MM.1S (cell line): ENCODE measurements at regions not wholly inside any gene's neighbourhood (a gene's known extent, or its start where the extent isn't known, plus 50 kb on each side); places are given as distances from the start of the nearest gene placed in this dataset.

ENCODE experiments used
- DNase-seq: peaks from one replicate; pipeline ENCODE4 v3.0.0-alpha.2; 2015
- H2AFZ ChIP-seq: fragments of 300-600 bp; sonication (generic); 2 replicates; pipeline ENCODE4 v1.6.0; 2016; ENCODE audit warnings: antibody characterized with exemption, low read length
- H3F3A ChIP-seq: fragments of 300-600 bp; sonication (generic); 2 replicates; pipeline ENCODE4 v1.6.1; 2016; ENCODE audit warnings: mild to moderate bottlenecking, antibody characterized with exemption, low read length, moderate library complexity, mixed read lengths; ENCODE audit not compliant: insufficient read depth
- H3K27ac ChIP-seq: fragments of 300-600 bp; sonication (generic); 2 replicates; pipeline ENCODE4 v1.5.1; 2016; ENCODE audit warnings: mild to moderate bottlenecking, low read length
- H3K27me3 ChIP-seq: fragments of 300-600 bp; sonication (generic); replicated peaks from 2 replicates; pipeline ENCODE4 v1.6.0; 2016; ENCODE audit warnings: low read length; ENCODE audit not compliant: insufficient read depth
- H3K36me3 ChIP-seq: fragments of 300-600 bp; sonication (generic); replicated peaks from 2 replicates; pipeline ENCODE4 v1.6.1; 2016; ENCODE audit warnings: mild to moderate bottlenecking, low read length, mixed read lengths; ENCODE audit not compliant: insufficient read depth
- H3K4me1 ChIP-seq: fragments of 300-600 bp; sonication (generic); 2 replicates; pipeline ENCODE4 v1.6.1; 2016; ENCODE audit warnings: low read length, mixed read lengths
- H3K4me2 ChIP-seq: fragments of 300-600 bp; sonication (generic); 2 replicates; pipeline ENCODE4 v1.6.0; 2016; ENCODE audit warnings: low read depth, low read length
- H3K4me3 ChIP-seq: fragments of 300-600 bp; sonication (generic); 2 replicates; pipeline ENCODE4 v1.5.1; 2016; ENCODE audit warnings: low read length, mixed read lengths
- H3K79me2 ChIP-seq: fragments of 300-600 bp; sonication (generic); 2 replicates; pipeline ENCODE4 v1.6.1; 2016; ENCODE audit warnings: mixed run types, low read length, mixed read lengths
- H3K9ac ChIP-seq: fragments of 300-600 bp; sonication (generic); 2 replicates; pipeline ENCODE4 v1.6.1; 2016; ENCODE audit warnings: low read length, mixed read lengths
- H3K9me2 ChIP-seq: fragments of 300-600 bp; sonication (generic); replicated peaks from 2 replicates; pipeline ENCODE4 v1.6.1; 2016; ENCODE audit warnings: mild to moderate bottlenecking, low read length, mixed read lengths; ENCODE audit not compliant: insufficient read depth
- H3K9me3 ChIP-seq: fragments of 300-600 bp; sonication (generic); replicated peaks from 2 replicates; pipeline ENCODE4 v1.6.1; 2016; ENCODE audit warnings: mild to moderate bottlenecking, low read length, mixed read lengths; ENCODE audit not compliant: insufficient read depth
- H4K20me1 ChIP-seq: fragments of 300-600 bp; sonication (generic); 2 replicates; pipeline ENCODE4 v1.6.1; 2016; ENCODE audit warnings: mild to moderate bottlenecking, low read length, moderate library complexity, mixed read lengths; ENCODE audit not compliant: insufficient read depth
- EZH2 ChIP-seq: fragments of 300-600 bp; sonication (generic); optimal IDR thresholded peaks from 2 replicates; pipeline ENCODE3; 2017; ENCODE audit warnings: low read depth, mild to moderate bottlenecking, antibody characterized with exemption, low read length, mixed read lengths
- EZH2phosphoT487 ChIP-seq: fragments of 300-600 bp; sonication (generic); IDR thresholded peaks from 2 replicates; pipeline ENCODE4 v1.6.1; 2018; ENCODE audit warnings: antibody characterized with exemption, low read length
- TF ChIP-seq, protein P1 (sequence below): fragments of 300-600 bp; sonication (generic); IDR thresholded peaks from 2 replicates; pipeline ENCODE4 v1.5.1; 2016; ENCODE audit warnings: antibody characterized with exemption, low read length, mixed read lengths

DNA sequence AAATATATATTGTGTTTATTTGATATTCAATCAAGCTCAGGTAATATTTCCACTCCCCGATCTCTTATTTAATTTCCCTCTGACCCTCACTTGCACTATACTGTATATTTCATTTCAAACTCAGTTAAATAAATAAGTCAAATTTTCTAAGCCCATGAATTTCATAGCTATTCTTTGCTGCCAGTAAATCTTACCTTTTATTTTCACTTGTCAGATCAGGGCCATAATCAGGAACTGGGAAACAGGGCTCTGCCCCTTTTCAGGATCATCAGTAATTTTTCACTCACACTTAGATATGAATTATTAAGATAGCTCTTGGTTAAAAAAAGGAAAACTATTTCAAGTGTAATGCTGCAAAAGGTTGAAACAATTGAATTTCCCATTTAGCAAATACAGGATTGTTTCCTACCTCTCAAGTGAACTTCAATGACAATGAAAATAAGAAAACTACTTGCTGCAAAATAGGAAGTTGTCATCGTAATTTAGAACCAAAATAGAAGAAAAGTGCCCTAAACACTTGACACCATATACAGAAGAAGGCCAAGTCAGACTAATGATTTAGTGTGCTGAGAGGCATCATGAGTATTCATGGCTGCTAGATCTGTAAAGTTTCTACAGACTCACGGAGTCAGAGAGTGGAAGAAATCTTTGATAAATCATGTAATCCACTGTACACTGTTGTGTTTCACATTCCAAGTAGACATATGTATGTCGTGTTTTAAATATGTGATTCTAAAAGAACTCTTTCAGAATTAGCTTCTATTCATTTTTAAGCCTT lies 316.8 kb upstream of the CNTN5 start:
- TF ChIP-seq EZH2 (no peak), EZH2phosphoT487 (no peak)
- TF ChIP-seq, protein P1, sequence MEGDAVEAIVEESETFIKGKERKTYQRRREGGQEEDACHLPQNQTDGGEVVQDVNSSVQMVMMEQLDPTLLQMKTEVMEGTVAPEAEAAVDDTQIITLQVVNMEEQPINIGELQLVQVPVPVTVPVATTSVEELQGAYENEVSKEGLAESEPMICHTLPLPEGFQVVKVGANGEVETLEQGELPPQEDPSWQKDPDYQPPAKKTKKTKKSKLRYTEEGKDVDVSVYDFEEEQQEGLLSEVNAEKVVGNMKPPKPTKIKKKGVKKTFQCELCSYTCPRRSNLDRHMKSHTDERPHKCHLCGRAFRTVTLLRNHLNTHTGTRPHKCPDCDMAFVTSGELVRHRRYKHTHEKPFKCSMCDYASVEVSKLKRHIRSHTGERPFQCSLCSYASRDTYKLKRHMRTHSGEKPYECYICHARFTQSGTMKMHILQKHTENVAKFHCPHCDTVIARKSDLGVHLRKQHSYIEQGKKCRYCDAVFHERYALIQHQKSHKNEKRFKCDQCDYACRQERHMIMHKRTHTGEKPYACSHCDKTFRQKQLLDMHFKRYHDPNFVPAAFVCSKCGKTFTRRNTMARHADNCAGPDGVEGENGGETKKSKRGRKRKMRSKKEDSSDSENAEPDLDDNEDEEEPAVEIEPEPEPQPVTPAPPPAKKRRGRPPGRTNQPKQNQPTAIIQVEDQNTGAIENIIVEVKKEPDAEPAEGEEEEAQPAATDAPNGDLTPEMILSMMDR = no peak
- Histone ChIP-seq H2AFZ (no peak overlapping the region), H3K4me2 (no peak overlapping the region)

DNA sequence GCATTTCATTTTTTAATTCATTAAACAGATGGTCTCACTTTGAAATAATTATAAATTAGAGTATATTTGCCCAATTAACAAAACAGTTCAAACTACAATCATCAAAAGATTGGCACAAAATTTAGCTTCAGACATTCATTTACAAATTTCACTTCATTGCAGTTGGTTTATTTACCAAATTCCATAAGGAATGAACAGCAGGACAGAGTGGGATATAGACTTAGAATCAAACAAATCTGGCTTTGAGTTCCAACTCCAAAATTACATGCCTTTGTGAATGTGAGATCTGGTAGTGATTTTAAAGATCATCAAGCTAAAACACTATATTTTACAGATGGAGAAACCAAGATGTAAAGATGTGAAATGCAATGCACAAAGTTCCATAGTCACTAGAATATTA lies 310.7 kb upstream of the CNTN5 start:
- Histone ChIP-seq H3K36me3 (no peaks in the 10 kb centered on the region), H3K9ac (no peak overlapping the region), H3K9me2 (no peaks in the 10 kb centered on the region), H3K4me1 (no peaks in the 10 kb centered on the region), H3K4me2 (no peak overlapping the region), H3K27ac (no peak overlapping the region), H3K4me3 (no peak overlapping the region), H4K20me1 (no peaks in the 10 kb centered on the region), H2AFZ (no peak overlapping the region), H3F3A (no peaks in the 10 kb centered on the region), H3K27me3 (no peaks in the 10 kb centered on the region), H3K9me3 (no peaks in the 10 kb centered on the region), H3K79me2 (no peaks in the 10 kb centered on the region)
- no peak for TF ChIP-seq EZH2phosphoT487
- no peak for TF ChIP-seq EZH2
- TF ChIP-seq, protein P1 = no peak
- no peak for DNase-seq

More for the DNA sequence above, 316.8 kb upstream of the CNTN5 start:
- no peaks in the 10 kb centered on the region for H3K79me2 ChIP-seq
- H3K4me1 ChIP-seq = no peaks in the 10 kb centered on the region
- H4K20me1 ChIP-seq = no peaks in the 10 kb centered on the region
- H3K9me2 ChIP-seq = no peaks in the 10 kb centered on the region
- no peaks in the 10 kb centered on the region for H3F3A ChIP-seq
- no peaks in the 10 kb centered on the region for H3K36me3 ChIP-seq
- H3K27ac ChIP-seq = no peak overlapping the region
- no peak for DNase-seq
- H3K9me3 ChIP-seq = no peaks in the 10 kb centered on the region
- no peak overlapping the region for H3K4me3 ChIP-seq
- no peak overlapping the region for H3K9ac ChIP-seq
- H3K27me3 ChIP-seq = no peaks in the 10 kb centered on the region

DNA sequence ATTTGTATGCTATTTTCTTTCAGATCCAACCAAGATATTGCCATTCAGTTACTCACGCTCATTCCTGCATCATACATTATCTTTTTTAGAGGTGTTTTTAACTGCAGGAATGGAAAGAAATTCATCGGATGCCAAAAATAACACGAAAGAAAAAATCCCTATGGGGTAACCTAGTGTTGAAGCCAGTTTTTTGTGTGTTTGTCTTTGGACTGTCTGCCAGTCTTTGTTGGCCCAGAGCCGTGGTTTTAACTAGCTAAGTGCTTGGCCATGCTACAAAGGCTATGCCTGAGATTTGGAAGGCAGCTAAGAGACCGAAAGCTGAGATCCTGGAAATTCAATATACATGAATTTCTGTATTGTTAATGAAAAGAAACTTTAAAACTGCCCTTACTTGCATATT lies 309.8 kb upstream of the CNTN5 start:
- no peak for DNase-seq
- no peak overlapping the region for H3K4me2 ChIP-seq
- H3K4me1 ChIP-seq = no peaks in the 10 kb centered on the region
- no peak overlapping the region for H2AFZ ChIP-seq
- H3K27ac ChIP-seq = no peak overlapping the region
- no peaks in the 10 kb centered on the region for H3K27me3 ChIP-seq
- H3K9me3 ChIP-seq = no peaks in the 10 kb centered on the region
- H3F3A ChIP-seq = no peaks in the 10 kb centered on the region
- H3K79me2 ChIP-seq = no peaks in the 10 kb centered on the region
- no peak overlapping the region for H3K4me3 ChIP-seq
- no peak overlapping the region for H3K9ac ChIP-seq
- no peaks in the 10 kb centered on the region for H3K9me2 ChIP-seq
- no peaks in the 10 kb centered on the region for H4K20me1 ChIP-seq
- TF ChIP-seq EZH2 (no peak), EZH2phosphoT487 (no peak)
- H3K36me3 ChIP-seq = no peaks in the 10 kb centered on the region

DNA sequence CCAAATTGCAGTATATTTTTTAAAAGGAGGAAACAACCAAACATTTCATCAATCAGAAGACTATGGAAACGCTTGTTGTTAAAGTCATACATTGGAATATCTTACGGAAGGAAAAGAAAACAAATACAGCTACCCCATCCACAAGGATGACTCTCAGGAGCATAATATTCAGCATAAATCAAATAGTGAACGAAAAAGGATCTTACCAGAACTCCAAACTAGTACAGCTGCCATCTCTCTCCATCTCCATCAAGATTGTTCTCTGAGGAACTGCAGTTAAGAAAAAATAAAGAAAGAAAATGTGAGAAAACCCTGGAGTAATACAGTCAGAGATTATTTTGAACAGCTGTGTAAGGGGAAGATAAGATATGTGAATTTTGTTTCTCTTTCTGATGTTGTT lies 299.8 kb upstream of the CNTN5 start:
- H3K9me2 ChIP-seq = no peaks in the 10 kb centered on the region
- no peaks in the 10 kb centered on the region for H4K20me1 ChIP-seq
- no peak overlapping the region for H2AFZ ChIP-seq
- H3F3A ChIP-seq = no peaks in the 10 kb centered on the region
- no peak overlapping the region for H3K9ac ChIP-seq
- H3K27ac ChIP-seq = no peak overlapping the region
- TF ChIP-seq, protein P1 = no peak
- TF ChIP-seq EZH2 (no peak), EZH2phosphoT487 (no peak)
- H3K4me3 ChIP-seq = no peak overlapping the region
- H3K4me1 ChIP-seq = no peaks in the 10 kb centered on the region
- no peak for DNase-seq
- no peaks in the 10 kb centered on the region for H3K36me3 ChIP-seq
- H3K79me2 ChIP-seq = no peaks in the 10 kb centered on the region
- no peaks in the 10 kb centered on the region for H3K27me3 ChIP-seq
- H3K4me2 ChIP-seq = no peak overlapping the region
- H3K9me3 ChIP-seq = no peaks in the 10 kb centered on the region
